IMR-90 (cell line): ENCODE measurements at regions not wholly inside any gene's neighbourhood (a gene's known extent, or its start where the extent isn't known, plus 50 kb on each side); places are given as distances from the start of the nearest gene placed in this dataset.

ENCODE experiments used
- ATAC-seq: fragments of 200-7000 bp; cut with Tn5 transposase; 2 replicates; pipeline ENCODE4 v1.9.1; 2020; ENCODE audit warnings: low read depth, mild to moderate bottlenecking, moderate library complexity
- BruUV-seq: library from RNA; stranded (reverse); fragments of 400-500 nt; replicated peaks from 2 replicates; lab custom pipeline; 2021; lab: Mats Ljungman, UMichigan
- CTCF ChIA-PET: fragments of 300-600 bp; formaldehyde crosslinking; extraction: SDS; loops from one replicate; lab custom pipeline; 2021; ENCODE audit warnings: antibody characterized with exemption; lab: Yijun Ruan, JAX
- POLR2A ChIA-PET: fragments of 300-600 bp; sonication (Branson Sonifier 250); formaldehyde crosslinking; loops from one replicate; lab custom pipeline; 2022; ENCODE audit warnings: antibody characterized with exemption; ENCODE audit not compliant: unreplicated experiment; lab: Charles Lee
- DNase-seq: peaks from one replicate; pipeline ENCODE4 v3.0.0; 2013
- H2AFZ ChIP-seq: replicated peaks from 2 replicates; pipeline ENCODE3; 2013; ENCODE audit warnings: low read length, mild to moderate bottlenecking; ENCODE audit not compliant: poor library complexity
- H2AK5ac ChIP-seq: 2 replicates; pipeline ENCODE4 v1.6.1; 2013; ENCODE audit warnings: low read depth, low read length, inconsistent platforms
- H2AK9ac ChIP-seq: replicated peaks from 2 replicates; pipeline ENCODE3; 2013; ENCODE audit warnings: mild to moderate bottlenecking, low read depth, low read length, moderate library complexity; ENCODE audit not compliant: poor library complexity
- H2BK120ac ChIP-seq: 2 replicates; pipeline ENCODE4 v1.6.1; 2013; ENCODE audit warnings: low read depth, low read length, inconsistent platforms
- H2BK15ac ChIP-seq: 3 replicates; pipeline ENCODE4 v1.6.1; 2013; ENCODE audit warnings: low read depth, low read length, inconsistent platforms
- H2BK20ac ChIP-seq: 2 replicates; pipeline ENCODE4 v1.6.1; 2013; ENCODE audit warnings: low read depth, mild to moderate bottlenecking, inconsistent platforms, low read length, moderate library complexity
- H2BK5ac ChIP-seq: 2 replicates; pipeline ENCODE4 v1.6.1; 2013; ENCODE audit warnings: mild to moderate bottlenecking, low read depth, low read length, inconsistent platforms; ENCODE audit not compliant: poor library complexity, severe bottlenecking
- H3K14ac ChIP-seq: replicated peaks from 2 replicates; pipeline ENCODE4 v1.6.1; 2013; ENCODE audit warnings: low read depth, low read length, inconsistent platforms
- H3K18ac ChIP-seq: 2 replicates; pipeline ENCODE4 v1.6.1; 2013; ENCODE audit warnings: low read depth, low read length, control low read depth
- H3K23ac ChIP-seq: 2 replicates; pipeline ENCODE4 v1.6.1; 2013; ENCODE audit warnings: low read depth, low read length, inconsistent platforms
- H3K27ac ChIP-seq: 2 replicates; pipeline ENCODE4 v1.5.1; 2013; ENCODE audit warnings: mild to moderate bottlenecking, control low read depth, low read length; ENCODE audit not compliant: insufficient read depth
- H3K27me3 ChIP-seq: 2 replicates; pipeline ENCODE4 v1.6.1; 2013; ENCODE audit warnings: low read length; ENCODE audit not compliant: control insufficient read depth, insufficient read depth
- H3K36me3 ChIP-seq: 2 replicates; pipeline ENCODE4 v1.6.1; 2013; ENCODE audit warnings: low read length, mixed read lengths; ENCODE audit not compliant: control insufficient read depth, insufficient read depth
- H3K4ac ChIP-seq: 2 replicates; pipeline ENCODE4 v1.6.1; 2013; ENCODE audit warnings: low read depth, low read length, inconsistent platforms
- H3K4me1 ChIP-seq: 2 replicates; pipeline ENCODE4 v1.6.1; 2013; ENCODE audit warnings: low read length, mixed read lengths; ENCODE audit not compliant: control insufficient read depth, insufficient read depth
- H3K4me2 ChIP-seq: 2 replicates; pipeline ENCODE4 v1.6.1; 2013; ENCODE audit warnings: low read depth, mild to moderate bottlenecking, control low read depth, low read length, moderate library complexity
- H3K4me3 ChIP-seq: 2 replicates; pipeline ENCODE4 v1.5.1; 2013; ENCODE audit warnings: low read depth, mild to moderate bottlenecking, control low read depth, low read length, moderate library complexity; ENCODE audit not compliant: insufficient read depth
- H3K56ac ChIP-seq: 2 replicates; pipeline ENCODE4 v1.6.1; 2013; ENCODE audit warnings: low read length, inconsistent platforms; ENCODE audit not compliant: insufficient read depth; ENCODE audit errors: extremely low read depth
- H3K79me1 ChIP-seq, 2 experiments: 2 replicates each; pipeline ENCODE4 v1.6.1; 2013; ENCODE audit warnings: low read length in 2 of 2, inconsistent platforms in 1 of 2, low read depth in 1 of 2
- H3K9ac ChIP-seq: 2 replicates; pipeline ENCODE4 v1.6.1; 2013; ENCODE audit warnings: low read depth, low read length, control low read depth
- H3K9me1 ChIP-seq: 2 replicates; pipeline ENCODE4 v1.6.1; 2013; ENCODE audit warnings: low read length, inconsistent platforms; ENCODE audit not compliant: insufficient read depth
- H3K9me3 ChIP-seq: 2 replicates; pipeline ENCODE4 v1.6.1; 2013; ENCODE audit warnings: low read length; ENCODE audit not compliant: control insufficient read depth, insufficient read depth
- H4K20me1 ChIP-seq: 2 replicates; pipeline ENCODE4 v1.6.1; 2013; ENCODE audit warnings: low read length, inconsistent platforms; ENCODE audit not compliant: insufficient read depth
- H4K5ac ChIP-seq: 2 replicates; pipeline ENCODE4 v1.6.1; 2013; ENCODE audit warnings: mild to moderate bottlenecking, low read depth, low read length, control low read depth
- H4K8ac ChIP-seq, 2 experiments: 2 replicates each; pipeline ENCODE4 v1.6.1; 2013; ENCODE audit warnings: low read depth in 2 of 2, low read length in 2 of 2, control low read depth in 1 of 2, inconsistent platforms in 1 of 2
- H4K91ac ChIP-seq: 2 replicates; pipeline ENCODE4 v1.6.1; 2013; ENCODE audit warnings: low read depth, low read length, inconsistent platforms; ENCODE audit not compliant: insufficient read depth
- BHLHE40 ChIP-seq: fragments of 150-350 bp; IDR thresholded peaks from 2 replicates; pipeline ENCODE4 v1.6.1; 2016; ENCODE audit warnings: mild to moderate bottlenecking, low read depth, low read length
- CEBPB ChIP-seq: IDR thresholded peaks from 2 replicates; pipeline ENCODE4 v1.6.1; 2012; ENCODE audit warnings: low read depth, low read length, improper control_type of control experiment
- CHD1 ChIP-seq: IDR thresholded peaks from 2 replicates; pipeline ENCODE4 v1.6.1; 2012; ENCODE audit warnings: low read depth, low read length, improper control_type of control experiment
- FOS ChIP-seq: fragments of 150-350 bp; IDR thresholded peaks from 2 replicates; pipeline ENCODE4 v1.6.1; 2016; ENCODE audit warnings: low read depth, low read length
- MAFK ChIP-seq: IDR thresholded peaks from 2 replicates; pipeline ENCODE4 v1.6.1; 2012; ENCODE audit warnings: low read depth, low read length, improper control_type of control experiment
- MAZ ChIP-seq: IDR thresholded peaks from 2 replicates; pipeline ENCODE4 v1.6.1; 2012; ENCODE audit warnings: low read depth, mild to moderate bottlenecking, low read length, improper control_type of control experiment, moderate library complexity, borderline replicate concordance
- MXI1 ChIP-seq: IDR thresholded peaks from 2 replicates; pipeline ENCODE4 v1.6.1; 2012; ENCODE audit warnings: low read depth, mild to moderate bottlenecking, low read length, moderate library complexity, borderline replicate concordance
- NFE2L2 ChIP-seq: fragments of 150-350 bp; IDR thresholded peaks from 2 replicates; pipeline ENCODE4 v1.6.1; 2016; ENCODE audit warnings: low read depth, mild to moderate bottlenecking, low read length
- POLR2A ChIP-seq: IDR thresholded peaks from 2 replicates; pipeline ENCODE4 v1.6.1; 2012; ENCODE audit warnings: mild to moderate bottlenecking, low read depth, low read length
- RAD21 ChIP-seq: IDR thresholded peaks from 2 replicates; pipeline ENCODE4 v1.6.1; 2012; ENCODE audit warnings: low read length, improper control_type of control experiment
- RCOR1 ChIP-seq: IDR thresholded peaks from 2 replicates; pipeline ENCODE4 v1.6.1; 2012; ENCODE audit warnings: mild to moderate bottlenecking, low read length, improper control_type of control experiment; ENCODE audit not compliant: insufficient replicate concordance
- RFX5 ChIP-seq: IDR thresholded peaks from 2 replicates; pipeline ENCODE4 v1.8.0; 2012; ENCODE audit warnings: low read depth, mild to moderate bottlenecking, low read length, moderate library complexity
- SMC3 ChIP-seq: fragments of 150-350 bp; IDR thresholded peaks from 2 replicates; pipeline ENCODE4 v1.6.1; 2016; ENCODE audit warnings: low read depth, mild to moderate bottlenecking, antibody characterized with exemption, low read length, moderate library complexity
- WGBS, 2 experiments: methylation state at CpG; one replicate each; pipeline versions ENCODE4 v1.1.5 to v1.1.7; 2013; ENCODE audit warnings: missing lambda C conversion rate in 2 of 2; ENCODE audit not compliant: insufficient read length in 1 of 2; ENCODE audit errors: extremely low coverage in 2 of 2; 5-methylcytosine and 5-hydroxymethylcytosine counted together
- dilution Hi-C: fragments of 300-500 bp; cut with HindIII; formaldehyde crosslinking; loops from one replicate; pipeline ENCODE4 v1.14.3; 2018; ENCODE audit warnings: low sequenced_read_pairs; ENCODE audit not compliant: unreplicated experiment
- in situ Hi-C: fragments of 300-500 bp; cut with MboI; formaldehyde crosslinking; loops from 3 replicates; pipeline ENCODE4 v1.14.3; 2019; ENCODE audit warnings: low sequenced_read_pairs, inconsistent platforms, mixed read lengths
- intact Hi-C: fragments of 100-400 bp; cut with micrococcal nuclease; formaldehyde crosslinking; loops from 2 replicates; pipeline ENCODE4 v1.10.0; 2022
- TF ChIP-seq, protein P1 (sequence below): fragments of 150-350 bp; IDR thresholded peaks from 2 replicates; pipeline ENCODE4 v1.6.1; 2017; ENCODE audit warnings: mild to moderate bottlenecking, antibody characterized with exemption, low read length, low read depth
- TF ChIP-seq, protein P2 (sequence below): conservative IDR thresholded peaks from 2 replicates; pipeline ENCODE4 v1.5.1; 2012; ENCODE audit warnings: mild to moderate bottlenecking, low read depth, low read length, improper control_type of control experiment

- Histone ChIP-seq H4K8ac (no peak overlapping the region), H4K5ac (no peak overlapping the region), H2AFZ (no peak overlapping the region), H3K36me3 (no peaks in the 10 kb centered on the region), H3K4me2 (no peak overlapping the region), H3K4me1 (no peaks in the 10 kb centered on the region), H3K79me1 (no peaks in the 10 kb centered on the region), H2AK5ac (no peak overlapping the region), H4K20me1 (no peaks in the 10 kb centered on the region), H3K14ac (no peak overlapping the region), H3K9ac (no peak overlapping the region), H2BK20ac (no peak overlapping the region), H2BK120ac (no peak overlapping the region), H2AK9ac (no peak overlapping the region), H3K4ac (no peak overlapping the region), H4K91ac (no peak overlapping the region), H3K23ac (no peak overlapping the region), H2BK15ac (no peak overlapping the region), H3K56ac (no peak overlapping the region), H3K18ac (no peak overlapping the region), H3K4me3 (no peak overlapping the region), H3K27me3 (no peaks in the 10 kb centered on the region), H3K9me1 (no peaks in the 10 kb centered on the region), H3K27ac (no peak overlapping the region), H2BK5ac (no peak overlapping the region), H3K9me3 (peaks cover 13% of the 10 kb centered on the region)
- dilution Hi-C loops, result no loop called here
- DNase-seq (no peak), ATAC-seq (no peak)
- WGBS, 2 experiments, result no CpG with 5 or more reads among the region's 3 CpGs
- ChIA-PET CTCF (no interaction called here), POLR2A (no interaction called here)
- BruUV-seq, result no TSS peak
- in situ Hi-C loops, result no loop called here
- no peak for TF ChIP-seq CEBPB
- no peak for TF ChIP-seq MXI1
- no peak for TF ChIP-seq RCOR1
- no peak for TF ChIP-seq RFX5
- no peak for TF ChIP-seq MAZ
- TF ChIP-seq CHD1, result no peak
- TF ChIP-seq RAD21, result no peak
- no peak for TF ChIP-seq NFE2L2
- TF ChIP-seq SMC3, result no peak
- TF ChIP-seq POLR2A, result no peak
- TF ChIP-seq BHLHE40, result no peak
- no peak for TF ChIP-seq FOS
- no peak for TF ChIP-seq MAFK
- TF ChIP-seq, protein P1, sequence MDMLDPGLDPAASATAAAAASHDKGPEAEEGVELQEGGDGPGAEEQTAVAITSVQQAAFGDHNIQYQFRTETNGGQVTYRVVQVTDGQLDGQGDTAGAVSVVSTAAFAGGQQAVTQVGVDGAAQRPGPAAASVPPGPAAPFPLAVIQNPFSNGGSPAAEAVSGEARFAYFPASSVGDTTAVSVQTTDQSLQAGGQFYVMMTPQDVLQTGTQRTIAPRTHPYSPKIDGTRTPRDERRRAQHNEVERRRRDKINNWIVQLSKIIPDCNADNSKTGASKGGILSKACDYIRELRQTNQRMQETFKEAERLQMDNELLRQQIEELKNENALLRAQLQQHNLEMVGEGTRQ, result no peak
- TF ChIP-seq, protein P2, sequence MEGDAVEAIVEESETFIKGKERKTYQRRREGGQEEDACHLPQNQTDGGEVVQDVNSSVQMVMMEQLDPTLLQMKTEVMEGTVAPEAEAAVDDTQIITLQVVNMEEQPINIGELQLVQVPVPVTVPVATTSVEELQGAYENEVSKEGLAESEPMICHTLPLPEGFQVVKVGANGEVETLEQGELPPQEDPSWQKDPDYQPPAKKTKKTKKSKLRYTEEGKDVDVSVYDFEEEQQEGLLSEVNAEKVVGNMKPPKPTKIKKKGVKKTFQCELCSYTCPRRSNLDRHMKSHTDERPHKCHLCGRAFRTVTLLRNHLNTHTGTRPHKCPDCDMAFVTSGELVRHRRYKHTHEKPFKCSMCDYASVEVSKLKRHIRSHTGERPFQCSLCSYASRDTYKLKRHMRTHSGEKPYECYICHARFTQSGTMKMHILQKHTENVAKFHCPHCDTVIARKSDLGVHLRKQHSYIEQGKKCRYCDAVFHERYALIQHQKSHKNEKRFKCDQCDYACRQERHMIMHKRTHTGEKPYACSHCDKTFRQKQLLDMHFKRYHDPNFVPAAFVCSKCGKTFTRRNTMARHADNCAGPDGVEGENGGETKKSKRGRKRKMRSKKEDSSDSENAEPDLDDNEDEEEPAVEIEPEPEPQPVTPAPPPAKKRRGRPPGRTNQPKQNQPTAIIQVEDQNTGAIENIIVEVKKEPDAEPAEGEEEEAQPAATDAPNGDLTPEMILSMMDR, result no peak
- intact Hi-C loops, result no loop called here
Observed at GRCh38 chr3:26012241-26012745, 222.4 kb downstream of the OXSM start.
